ENCODE measurements at regions not wholly inside any gene's neighbourhood (a gene's known extent, or its start where the extent isn't known, plus 50 kb on each side); places are given as distances from the start of the nearest gene placed in this dataset.

DNA sequence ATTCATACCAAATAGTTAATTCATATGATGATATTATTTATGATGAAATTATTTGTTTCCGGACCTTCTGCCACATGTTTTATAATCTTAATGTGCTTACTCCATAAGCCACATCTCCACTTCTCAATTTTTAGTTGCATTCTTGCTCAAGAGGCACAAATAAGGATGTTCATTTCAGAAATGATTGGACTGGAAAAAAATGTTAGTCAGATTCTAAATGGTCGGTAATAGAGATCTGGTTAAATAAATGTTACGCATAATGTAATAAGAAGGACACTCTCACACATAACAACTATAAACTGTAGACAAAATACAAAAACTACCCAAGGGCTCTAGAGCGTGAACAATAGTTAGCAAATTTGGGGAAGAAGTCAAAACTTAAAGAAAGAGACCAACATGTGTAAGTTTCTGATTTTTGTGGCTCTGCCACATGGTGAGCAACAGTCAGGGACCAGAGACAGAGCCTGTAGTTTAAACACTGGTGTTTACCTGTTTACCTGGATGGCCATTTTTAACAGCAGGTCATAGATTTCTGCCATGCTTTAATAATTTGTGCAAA is 554.3 kb upstream of the CLINT1 start:
- Histone ChIP-seq H3K27ac (ENCODE audit: extremely low read length, insufficient read depth, low read length) (no peak overlapping the region), H3K4me2 (ENCODE audit: low read depth, low read length) (no peak overlapping the region), H3K79me2 (ENCODE audit: insufficient read depth, low read length) (no peaks in the 10 kb centered on the region), H3K4me1 (ENCODE audit: insufficient read depth, low read length) (no peaks in the 10 kb centered on the region), H2AFZ (ENCODE audit: low read length) (no peak overlapping the region), H3K27me3 (ENCODE audit: control insufficient read depth in 1 of 2, insufficient read depth in 2 of 2, low read length in 2 of 2) (no peaks in the 10 kb centered on the region), H4K20me1 (ENCODE audit: insufficient read depth, low read length) (no peaks in the 10 kb centered on the region), H3K36me3 (replicated peaks in 1 of 2; ENCODE audit: control insufficient read depth in 1 of 2, insufficient read depth in 2 of 2, low read length in 2 of 2) (no peaks in the 10 kb centered on the region), H3K9ac (ENCODE audit: insufficient read depth, low read depth, low read length) (no peak overlapping the region), H3K9me3 (ENCODE audit: low read length) (0 out of 2 replicates have a peak, but pooled peaks cover 4% of the 10 kb centered on the region), H3K4me3 (replicated peaks in 1 of 3; ENCODE audit: insufficient read depth in 1 of 3, low read depth in 2 of 3, low read length in 3 of 3) (no peak overlapping the region)
- no peak for ATAC-seq
- ChIA-PET POLR2A (no interaction called here), CTCF (ENCODE audit: low intra/inter-chr PET ratio, low total read pairs) (no interaction called here)
- DNase-seq (ENCODE audit: low spot score) = no peak
- no peak for FAIRE-seq
- WGBS (ENCODE audit: low lambda C conversion rate) = 32% methylated on average over 4 of the region's 4 CpGs
- BruUV-seq (replicated peaks) = no TSS peak
- intact Hi-C loops (cut with micrococcal nuclease; ENCODE audit: unreplicated experiment) = no loop called here
- in situ Hi-C loops (cut with HindIII; ENCODE audit: extremely low pct_ligation_motif_present, low pct_unique_long_range_greater_than_20kb) = no loop called here
- TF ChIP-seq JUNB (CRISPR knock-in tag; IDR thresholded peaks at IDR 0.05; ENCODE audit: borderline replicate concordance) = no peak
- no peak for TF ChIP-seq ZBTB25 (CRISPR knock-in tag; IDR thresholded peaks at IDR 0.05)
- TF ChIP-seq IKZF1 (IDR thresholded peaks at IDR 0.05) = no peak
- no peak for TF ChIP-seq ZNF337 (CRISPR knock-in tag; IDR thresholded peaks at IDR 0.05; ENCODE audit: borderline replicate concordance, low read depth)
- TF ChIP-seq, protein P1, sequence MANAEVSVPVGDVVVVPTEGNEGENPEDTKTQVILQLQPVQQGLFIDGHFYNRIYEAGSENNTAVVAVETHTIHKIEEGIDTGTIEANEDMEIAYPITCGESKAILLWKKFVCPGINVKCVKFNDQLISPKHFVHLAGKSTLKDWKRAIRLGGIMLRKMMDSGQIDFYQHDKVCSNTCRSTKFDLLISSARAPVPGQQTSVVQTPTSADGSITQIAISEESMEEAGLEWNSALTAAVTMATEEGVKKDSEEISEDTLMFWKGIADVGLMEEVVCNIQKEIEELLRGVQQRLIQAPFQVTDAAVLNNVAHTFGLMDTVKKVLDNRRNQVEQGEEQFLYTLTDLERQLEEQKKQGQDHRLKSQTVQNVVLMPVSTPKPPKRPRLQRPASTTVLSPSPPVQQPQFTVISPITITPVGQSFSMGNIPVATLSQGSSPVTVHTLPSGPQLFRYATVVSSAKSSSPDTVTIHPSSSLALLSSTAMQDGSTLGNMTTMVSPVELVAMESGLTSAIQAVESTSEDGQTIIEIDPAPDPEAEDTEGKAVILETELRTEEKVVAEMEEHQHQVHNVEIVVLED (CRISPR knock-in tag; IDR thresholded peaks at IDR 0.05; ENCODE audit: borderline replicate concordance) = no peak
- TF ChIP-seq ZBTB20 (CRISPR knock-in tag; IDR thresholded peaks at IDR 0.05; ENCODE audit: borderline replicate concordance, low read depth) = no peak
- TF ChIP-seq RARG (CRISPR knock-in tag; IDR thresholded peaks at IDR 0.05; ENCODE audit: low read depth) = no peak
- TF ChIP-seq POLR2G (IDR thresholded peaks at IDR 0.05; ENCODE audit: low read depth, low read length) = no peak
